ENCODE measurements at regions not wholly inside any gene's neighbourhood (a gene's known extent, or its start where the extent isn't known, plus 50 kb on each side); places are given as distances from the start of the nearest gene placed in this dataset.

GRCh38 chr1:14292520-14292919 is 306.0 kb upstream of the KAZN start:
- DNase-seq (ENCODE audit: insufficient read length, low spot score): no peak
- no peak for FAIRE-seq

GRCh38 chr1:14294006-14294405 is 304.5 kb upstream of the KAZN start:
- no peak for FAIRE-seq
- DNase-seq (ENCODE audit: insufficient read length, low spot score): no peak

GRCh38 chr1:14294860-14295536 is 303.5 kb upstream of the KAZN start:
- DNase-seq (ENCODE audit: insufficient read length, low spot score): no peak

GRCh38 chr1:14296795-14297194 is 301.7 kb upstream of the KAZN start:
- no peak for FAIRE-seq
- no peak for DNase-seq (ENCODE audit: insufficient read length, low spot score)

More at GRCh38 chr1:14294860-14295536, 303.5 kb upstream of the KAZN start:
- FAIRE-seq: no peak

- FAIRE-seq (no peak), DNase-seq (ENCODE audit: insufficient read length, low spot score) (no peak)
Measured at GRCh38 chr1:14297356-14297755, 301.1 kb upstream of the KAZN start.

- DNase-seq (ENCODE audit: insufficient read length, low spot score): no peak
- FAIRE-seq: no peak
Measured at GRCh38 chr1:14298806-14299205, 299.7 kb upstream of the KAZN start.

GRCh38 chr1:14300991-14301703 is 297.3 kb upstream of the KAZN start:
- FAIRE-seq: no peak

GRCh38 chr1:14301704-14302024 is 296.8 kb upstream of the KAZN start:
- FAIRE-seq (no peak), DNase-seq (ENCODE audit: insufficient read length, low spot score) (no peak)

More at GRCh38 chr1:14300991-14301703, 297.3 kb upstream of the KAZN start:
- DNase-seq (ENCODE audit: insufficient read length, low spot score): no peak

GRCh38 chr1:14302025-14302424 is 296.5 kb upstream of the KAZN start:
- no peak for DNase-seq (ENCODE audit: insufficient read length, low spot score)
- no peak for FAIRE-seq

GRCh38 chr1:14303011-14303410 is 295.5 kb upstream of the KAZN start:
- FAIRE-seq (no peak), DNase-seq (ENCODE audit: insufficient read length, low spot score) (no peak)

- DNase-seq (ENCODE audit: insufficient read length, low spot score) (no peak), FAIRE-seq (no peak)
Measured at GRCh38 chr1:14304381-14304865, 294.1 kb upstream of the KAZN start.

GRCh38 chr1:14308460-14308859 is 290.0 kb upstream of the KAZN start:
- FAIRE-seq: no peak
- DNase-seq (ENCODE audit: insufficient read length, low spot score): no peak

- FAIRE-seq (no peak), DNase-seq (ENCODE audit: insufficient read length, low spot score) (no peak)
Measured at GRCh38 chr1:14309984-14310383, 288.5 kb upstream of the KAZN start.

- FAIRE-seq: no peak
- DNase-seq (ENCODE audit: insufficient read length, low spot score): no peak
Measured at GRCh38 chr1:14310476-14310875, 288.0 kb upstream of the KAZN start.

GRCh38 chr1:14313731-14314431 is 284.6 kb upstream of the KAZN start:
- FAIRE-seq (no peak), DNase-seq (ENCODE audit: insufficient read length, low spot score) (no peak)

GRCh38 chr1:14318830-14319229 is 279.7 kb upstream of the KAZN start:
- DNase-seq (ENCODE audit: insufficient read length, low spot score): no peak
- FAIRE-seq: no peak

GRCh38 chr1:14320518-14320917 is 278.0 kb upstream of the KAZN start:
- DNase-seq (ENCODE audit: insufficient read length, low spot score): no peak
- no peak for FAIRE-seq

GRCh38 chr1:14320986-14321385 is 277.5 kb upstream of the KAZN start:
- FAIRE-seq: no peak
- no peak for DNase-seq (ENCODE audit: insufficient read length, low spot score)

GRCh38 chr1:14321422-14321821 is 277.1 kb upstream of the KAZN start:
- FAIRE-seq (no peak), DNase-seq (ENCODE audit: insufficient read length, low spot score) (no peak)

- no peak for DNase-seq (ENCODE audit: insufficient read length, low spot score)
- no peak for FAIRE-seq
Measured at GRCh38 chr1:14323568-14324247, 274.8 kb upstream of the KAZN start.

GRCh38 chr1:14324248-14324630 is 274.2 kb upstream of the KAZN start:
- no peak for FAIRE-seq

More at GRCh38 chr1:14324248-14324630, 274.2 kb upstream of the KAZN start:
- no peak for DNase-seq (ENCODE audit: insufficient read length, low spot score)

Data from GM19239 (cell line).